IPS DF 19.7 (cell line): ENCODE measurements at regions not wholly inside any gene's neighbourhood (a gene's known extent, or its start where the extent isn't known, plus 50 kb on each side); places are given as distances from the start of the nearest gene placed in this dataset.
"Not testable (repeated sequence)": the region's sequence is repeated elsewhere in the genome, so short reads cannot be mapped to it uniquely, and the experiment has no call there.

Experiments
- DNase-seq: peaks from one replicate; pipeline ENCODE4 v3.0.0-alpha.2; 2013; ENCODE audit warnings: low read depth, low spot score

GRCh38 chr17:20941872-20942271 is 100.9 kb downstream of the USP22 start:
- no peak for DNase-seq

GRCh38 chr17:20944014-20944865 is 98.6 kb downstream of the USP22 start:
- peak; percentile 57 for DNase-seq

- not testable (repeated sequence) for DNase-seq
Measured at GRCh38 chr17:20947708-20948107, 95.1 kb downstream of the USP22 start.

GRCh38 chr17:20948984-20949777 is 93.6 kb downstream of the USP22 start:
- no peak for DNase-seq
